GM12878 (cell line): ENCODE measurements at regions not wholly inside any gene's neighbourhood (a gene's known extent, or its start where the extent isn't known, plus 50 kb on each side); places are given as distances from the start of the nearest gene placed in this dataset.
"Not testable (repeated sequence)": the region's sequence is repeated elsewhere in the genome, so short reads cannot be mapped to it uniquely, and the experiment has no call there.

Experiments used
- ATAC-seq: fragments of 200-7000 bp; cut with Tn5 transposase; 3 replicates; pipeline ENCODE4 v1.9.1; 2020; ENCODE audit warnings: mild to moderate bottlenecking, moderate library complexity
- BruUV-seq: library from RNA; stranded (reverse); fragments of 400-500 nt; replicated peaks from 2 replicates; lab custom pipeline; 2021; lab: Mats Ljungman, UMichigan
- CTCF ChIA-PET: fragments of 300-600 bp; sonication (Branson Sonifier 250); formaldehyde crosslinking; extraction: SDS; loops from one replicate; lab custom pipeline; 2021; ENCODE audit warnings: inconsistent platforms; lab: Yijun Ruan, JAX
- POLR2A ChIA-PET: fragments of 350-600 bp; formaldehyde crosslinking; extraction: SDS; loops from one replicate; lab custom pipeline; 2021; ENCODE audit warnings: inconsistent platforms; lab: Charles Lee
- RAD21 ChIA-PET: fragments of 300-600 bp; sonication (Branson Sonifier 250); formaldehyde crosslinking; loops from one replicate; lab custom pipeline; 2023; ENCODE audit warnings: antibody characterized with exemption; ENCODE audit not compliant: unreplicated experiment; lab: Charles Lee
- SMC1A ChIA-PET: fragments of 300-600 bp; sonication (Branson Sonifier 250); formaldehyde crosslinking; loops from one replicate; lab custom pipeline; 2023; ENCODE audit not compliant: unreplicated experiment, uncharacterized antibody; lab: Charles Lee
- DNase-seq: peaks from one replicate; pipeline ENCODE4 v3.0.0-alpha.2; 2011; ENCODE audit warnings: low read depth, low spot score
- FAIRE-seq: peaks from 3 replicates; lab custom pipeline; 2011; peaks lifted over from hg19 to GRCh38; lab: Jason Lieb, UNC
- H2AFZ ChIP-seq: 2 replicates; pipeline ENCODE4 v1.6.0; 2011; ENCODE audit warnings: low read depth, low read length, control low read depth; ENCODE audit not compliant: control insufficient read depth
- H3K27ac ChIP-seq: 2 replicates; pipeline ENCODE4 v1.5.1; 2011; ENCODE audit warnings: control low read depth; ENCODE audit not compliant: control insufficient read depth, insufficient read depth
- H3K27me3 ChIP-seq, 2 experiments: replicated peaks in 1 of 2; 2 replicates each; pipeline versions ENCODE4 v1.6.0 to v1.6.1; 2011; ENCODE audit warnings: low read length in 1 of 2; ENCODE audit not compliant: control insufficient read depth in 2 of 2, insufficient read depth in 2 of 2
- H3K36me3 ChIP-seq, 2 experiments: 2 replicates each; pipeline ENCODE4 v1.5.1; 2011; ENCODE audit warnings: low read length in 1 of 2; ENCODE audit not compliant: control insufficient read depth in 2 of 2, insufficient read depth in 2 of 2
- H3K4me1 ChIP-seq: 2 replicates; pipeline ENCODE4 v1.6.1; 2011; ENCODE audit warnings: mild to moderate bottlenecking, low read length, moderate library complexity, mixed read lengths; ENCODE audit not compliant: control insufficient read depth, insufficient read depth
- H3K4me2 ChIP-seq: 2 replicates; pipeline ENCODE4 v1.6.0; 2011; ENCODE audit warnings: control low read depth; ENCODE audit not compliant: control insufficient read depth, insufficient read depth
- H3K4me3 ChIP-seq: fragments of 200-600 bp; sonication (generic); 2 replicates; pipeline ENCODE4 v1.5.1; 2016
- H3K79me2 ChIP-seq: 2 replicates; pipeline ENCODE4 v1.6.0; 2011; ENCODE audit warnings: low read length; ENCODE audit not compliant: control insufficient read depth, insufficient read depth
- H3K9ac ChIP-seq: 2 replicates; pipeline ENCODE4 v1.8.0; 2011; ENCODE audit warnings: low read length, control low read depth, mixed read lengths; ENCODE audit not compliant: control insufficient read depth, insufficient read depth
- H3K9me3 ChIP-seq: replicated peaks from 3 replicates; pipeline ENCODE4 v1.5.1; 2011; ENCODE audit warnings: mild to moderate bottlenecking, low read length; ENCODE audit not compliant: control insufficient read depth, insufficient read depth
- H4K20me1 ChIP-seq: 2 replicates; pipeline ENCODE4 v1.6.0; 2011; ENCODE audit not compliant: control insufficient read depth, insufficient read depth
- WGBS: methylation state at CpG from one replicate; pipeline ENCODE4 v1.1.6; 2016; ENCODE audit warnings: low lambda C conversion rate; ENCODE audit not compliant: insufficient replicate concordance, insufficient coverage; ENCODE audit errors: missing lambda C conversion rate; 5-methylcytosine and 5-hydroxymethylcytosine counted together
- in situ Hi-C: fragments of 300-500 bp; cut with MboI; formaldehyde crosslinking; loops from 9 replicates; pipeline ENCODE4 v1.14.3; 2018; ENCODE audit warnings: mixed read lengths
- intact Hi-C: fragments of 100-400 bp; cut with micrococcal nuclease; formaldehyde crosslinking; loops from one replicate; pipeline ENCODE4 v1.14.2; 2022; ENCODE audit not compliant: unreplicated experiment

GRCh38 chr1:121092329-121092968 is 91.7 kb downstream of the FAM72B start:
- RAD21 ChIA-PET, H3K9me3 ChIP-seq, CTCF ChIA-PET, H3K4me1 ChIP-seq, BruUV-seq, POLR2A ChIA-PET, DNase-seq, H2AFZ ChIP-seq, H4K20me1 ChIP-seq, FAIRE-seq, intact Hi-C loops, H3K36me3 ChIP-seq, H3K27ac ChIP-seq, H3K4me2 ChIP-seq, H3K9ac ChIP-seq, ATAC-seq, in situ Hi-C loops, H3K27me3 ChIP-seq, H3K4me3 ChIP-seq, H3K79me2 ChIP-seq, SMC1A ChIA-PET: not testable (repeated sequence)
- WGBS: 25% methylated on average over 2 of the region's 2 CpGs

- ATAC-seq, H3K9me3 ChIP-seq, RAD21 ChIA-PET, BruUV-seq, CTCF ChIA-PET, H3K36me3 ChIP-seq, H3K79me2 ChIP-seq, FAIRE-seq, H3K4me2 ChIP-seq, H2AFZ ChIP-seq, H3K27me3 ChIP-seq, intact Hi-C loops, H4K20me1 ChIP-seq, POLR2A ChIA-PET, H3K4me3 ChIP-seq, H3K9ac ChIP-seq, DNase-seq, H3K27ac ChIP-seq, SMC1A ChIA-PET, H3K4me1 ChIP-seq, in situ Hi-C loops: not testable (repeated sequence)
- 89% methylated on average over 1 of the region's 2 CpGs for WGBS
These were observed 89.1 kb downstream of the FAM72B start for GRCh38 chr1:121095014-121095413.
